ENCODE measurements at regions not wholly inside any gene's neighbourhood (a gene's known extent, or its start where the extent isn't known, plus 50 kb on each side); places are given as distances from the start of the nearest gene placed in this dataset.

DNA sequence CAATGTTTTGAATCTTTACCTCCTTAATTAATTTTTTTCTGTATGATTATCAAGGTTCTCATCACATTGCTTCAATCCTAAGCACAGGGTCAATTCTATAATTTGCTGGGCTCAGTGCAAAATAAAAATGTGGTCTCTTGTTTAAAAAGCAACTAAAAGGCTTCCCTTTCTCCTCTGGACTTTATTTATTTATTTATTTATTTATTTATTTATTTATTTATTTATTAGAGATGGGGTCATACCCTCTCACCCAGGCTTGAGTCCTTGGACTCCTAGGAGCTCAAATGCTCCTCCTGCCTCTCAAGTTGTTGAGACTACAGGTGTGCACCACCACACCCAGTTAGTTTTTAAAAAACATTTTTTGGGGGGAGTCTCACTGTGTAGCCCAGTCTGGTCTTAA, 710.1 kb upstream of the REG3G start:
- no peak for DNase-seq

DNA sequence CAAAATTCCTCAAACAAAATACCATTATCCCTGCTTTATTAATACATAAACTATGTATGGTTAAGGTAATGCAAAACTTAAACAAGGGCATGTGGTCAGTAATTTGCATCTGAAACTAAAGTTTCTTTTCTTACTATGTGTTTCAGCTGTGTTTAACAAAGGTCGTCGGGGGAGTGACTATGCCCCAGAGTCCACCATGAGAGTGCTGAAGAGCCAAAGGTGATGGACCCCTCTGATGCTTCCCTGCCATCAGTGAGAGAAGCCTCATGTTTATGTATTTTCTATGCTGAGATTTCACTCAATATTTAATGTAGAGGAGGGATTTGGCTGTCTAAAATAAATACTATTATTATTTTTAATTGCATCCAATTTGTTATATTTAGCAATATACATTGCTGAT, 707.2 kb upstream of the REG3G start:
- no peak for DNase-seq

DNA sequence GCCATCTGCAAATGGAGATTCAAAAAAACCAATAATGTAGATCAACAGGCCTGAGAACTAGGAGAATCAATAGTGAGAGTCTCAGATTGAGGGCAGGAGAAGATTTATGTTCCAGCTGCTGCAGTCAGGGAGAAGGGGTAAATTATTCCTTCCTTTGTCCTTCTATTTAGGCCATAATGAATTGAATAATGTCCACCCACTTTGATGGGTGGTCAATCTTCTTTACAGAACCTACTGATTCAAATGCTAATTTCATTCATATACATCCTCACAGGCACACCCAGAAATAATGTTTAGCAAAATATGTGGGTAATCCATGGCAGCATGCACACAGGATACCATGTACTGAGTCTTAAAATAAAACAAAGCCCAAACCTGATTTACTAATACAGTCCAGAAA, 695.3 kb upstream of the REG3G start:
- DNase-seq: no peak

DNA sequence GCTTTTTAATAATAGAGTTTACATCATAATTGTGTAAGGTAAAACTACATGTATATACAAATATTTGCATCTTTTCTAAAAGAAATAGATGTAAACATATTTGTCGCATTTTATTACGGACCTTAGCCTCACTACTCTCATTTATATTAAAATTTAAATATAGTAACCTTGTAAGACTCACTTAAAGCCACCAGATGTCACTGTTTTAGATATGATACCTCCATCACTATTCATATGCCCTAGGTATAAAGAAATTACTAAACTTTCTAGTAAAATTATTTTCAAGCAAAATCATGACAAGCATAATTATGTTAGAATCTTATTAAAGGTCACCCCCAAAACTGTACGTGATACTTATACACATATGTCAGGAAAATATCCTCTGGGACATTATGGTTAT, 674.3 kb upstream of the REG3G start:
- no peak for DNase-seq

DNA sequence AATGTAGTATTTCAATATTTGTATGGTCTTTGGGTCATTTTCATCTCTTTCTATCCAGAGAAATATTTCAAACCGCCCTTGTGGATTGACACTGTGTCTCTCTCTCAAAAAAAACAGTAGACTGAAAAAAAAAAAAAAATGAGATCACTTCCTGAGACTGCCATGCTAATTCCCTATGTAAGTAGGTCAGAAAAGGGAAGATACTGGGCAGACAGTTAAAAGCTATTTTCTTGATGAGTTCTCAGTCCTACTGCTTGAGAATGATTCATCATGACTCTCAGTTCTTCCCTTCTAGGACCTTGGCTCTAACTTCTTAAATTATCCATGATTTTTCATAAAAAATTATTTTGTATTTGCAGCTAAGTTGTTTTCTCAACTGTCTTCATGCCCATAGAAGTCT, 672.3 kb upstream of the REG3G start:
- no peak for DNase-seq

DNA sequence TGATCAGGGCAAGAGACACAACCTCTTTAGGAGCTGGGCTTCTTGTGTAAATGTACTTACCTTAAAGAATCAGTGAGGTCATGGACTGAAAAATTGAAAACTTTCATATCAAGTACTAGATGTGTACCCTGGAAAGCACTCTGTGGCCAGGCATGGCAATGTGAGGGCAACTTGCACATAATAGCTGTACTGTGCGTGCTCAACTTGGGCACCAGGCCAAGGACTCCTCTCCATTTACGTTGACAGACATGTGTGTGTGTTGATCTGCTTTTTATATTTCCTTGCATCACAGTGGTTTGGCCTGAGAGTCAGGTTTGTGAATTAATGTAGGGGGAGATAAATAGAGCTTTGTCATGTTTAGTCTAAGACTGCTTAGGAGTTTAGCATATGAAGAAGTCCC, 669.5 kb upstream of the REG3G start:
- DNase-seq: no peak

DNA sequence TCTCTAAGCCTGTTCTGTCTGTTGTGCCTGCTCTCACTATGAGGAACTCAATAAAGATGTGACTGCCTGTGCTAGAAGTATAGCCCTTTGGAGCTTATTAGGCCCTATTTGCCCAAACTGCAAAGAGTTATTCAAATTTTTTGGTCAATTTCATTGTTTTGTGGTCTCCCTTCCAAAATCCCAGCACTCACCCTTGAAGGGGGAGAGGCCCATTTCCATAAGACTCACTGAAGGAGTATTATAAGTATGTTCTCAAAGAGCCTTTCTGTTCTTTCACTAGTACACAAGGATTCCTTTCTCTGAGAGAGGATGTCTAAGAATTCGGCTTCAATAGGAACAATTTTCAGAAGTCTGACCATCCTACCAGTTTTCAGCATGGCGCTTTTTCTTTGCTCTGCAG, 641.9 kb upstream of the REG3G start:
- no peak for DNase-seq

DNA sequence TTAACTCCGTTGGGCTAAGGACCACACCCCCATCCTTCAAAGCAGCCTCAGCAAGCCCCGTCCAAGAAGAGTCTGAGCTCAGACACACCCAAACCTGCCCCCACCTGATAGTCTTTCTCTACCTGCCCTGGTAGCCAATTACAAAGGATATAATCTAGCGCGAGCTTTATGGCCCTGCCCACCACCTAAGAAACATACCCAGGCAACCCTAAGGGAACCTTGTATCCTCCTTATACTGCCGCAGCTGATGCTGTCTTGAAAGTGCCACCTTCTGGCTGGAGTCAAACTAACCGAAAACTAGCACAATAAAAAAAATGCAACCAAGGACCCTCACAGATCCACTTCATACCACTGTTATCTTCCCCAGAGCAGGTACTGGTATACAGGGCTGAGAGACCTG, 628.3 kb upstream of the REG3G start:
- DNase-seq: no peak

DNA sequence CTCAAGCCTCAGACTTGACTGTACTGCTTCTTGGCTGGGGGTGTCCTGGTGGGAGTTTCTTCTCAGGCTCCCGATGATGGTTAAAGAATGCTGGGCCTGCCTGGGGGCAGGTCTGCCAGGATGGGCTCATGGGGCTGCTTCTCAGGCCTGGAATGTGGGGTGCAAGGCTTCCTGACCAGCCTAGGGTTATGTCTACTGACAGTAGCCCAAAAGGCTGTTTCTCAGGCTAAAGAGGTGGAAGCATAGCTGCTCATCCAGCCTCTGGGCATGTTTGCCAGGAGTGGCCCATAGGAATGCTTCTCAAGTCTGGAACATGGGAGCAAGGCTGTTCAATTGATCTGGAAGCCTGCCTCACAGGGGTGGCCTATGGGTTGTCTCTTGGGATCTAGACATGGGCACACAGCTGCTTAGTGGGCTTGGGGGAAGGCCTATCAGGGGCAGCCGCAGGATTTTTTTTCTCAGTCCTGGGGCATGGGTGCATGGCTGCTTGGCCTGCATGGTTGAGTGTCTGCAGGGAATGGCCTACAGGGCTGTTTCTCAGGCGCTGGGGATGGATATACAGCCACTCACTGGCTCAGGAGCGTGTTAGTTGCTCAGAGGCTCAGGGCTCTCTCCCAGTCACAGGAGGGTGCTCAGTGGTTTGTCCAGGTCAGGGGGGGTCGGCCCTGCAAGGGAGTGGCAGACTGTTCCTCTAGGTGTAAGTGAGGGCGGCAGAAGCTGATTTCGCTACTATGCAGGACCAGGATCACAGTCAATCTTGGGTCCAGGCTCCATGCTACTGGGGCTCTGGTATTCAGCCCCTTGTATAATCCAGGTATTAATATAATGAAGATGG, 617.3 kb upstream of the REG3G start:
- no peak for DNase-seq

DNA sequence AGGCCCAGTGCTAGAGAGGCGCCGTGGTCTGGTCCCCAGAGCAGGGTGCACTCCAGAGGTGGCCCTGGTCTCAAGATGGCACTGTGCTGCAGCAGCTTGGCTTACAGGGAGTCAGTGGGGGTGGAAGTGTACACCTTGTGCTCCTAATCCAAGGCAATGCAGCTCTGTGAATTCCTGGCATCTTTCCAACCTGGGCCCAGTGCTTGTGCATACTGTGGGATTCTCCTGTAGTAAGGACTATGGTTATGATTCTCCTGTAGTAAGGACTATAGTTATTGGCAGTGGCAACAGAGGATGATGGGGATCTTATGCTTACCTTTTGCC, 616.7 kb upstream of the REG3G start:
- DNase-seq: no peak

DNA sequence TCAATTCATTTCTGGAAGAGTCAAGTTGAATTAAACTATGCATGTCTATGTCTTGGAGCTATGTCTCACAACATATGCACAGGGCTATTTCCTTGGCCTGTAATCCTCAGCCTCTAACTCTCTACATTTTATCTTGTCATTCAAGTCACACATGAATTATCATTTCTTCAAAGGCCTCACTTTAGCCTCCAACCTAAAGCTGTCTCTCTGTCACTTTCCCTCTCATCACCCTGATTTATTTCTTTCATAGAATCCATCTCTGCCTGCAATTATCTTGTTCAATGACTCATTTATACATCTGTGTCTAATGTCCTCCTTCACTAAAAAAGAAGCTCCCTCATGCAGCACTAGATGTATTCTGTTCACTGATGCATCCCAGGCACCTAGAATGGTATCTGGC, 614.2 kb upstream of the REG3G start:
- DNase-seq: no peak

DNA sequence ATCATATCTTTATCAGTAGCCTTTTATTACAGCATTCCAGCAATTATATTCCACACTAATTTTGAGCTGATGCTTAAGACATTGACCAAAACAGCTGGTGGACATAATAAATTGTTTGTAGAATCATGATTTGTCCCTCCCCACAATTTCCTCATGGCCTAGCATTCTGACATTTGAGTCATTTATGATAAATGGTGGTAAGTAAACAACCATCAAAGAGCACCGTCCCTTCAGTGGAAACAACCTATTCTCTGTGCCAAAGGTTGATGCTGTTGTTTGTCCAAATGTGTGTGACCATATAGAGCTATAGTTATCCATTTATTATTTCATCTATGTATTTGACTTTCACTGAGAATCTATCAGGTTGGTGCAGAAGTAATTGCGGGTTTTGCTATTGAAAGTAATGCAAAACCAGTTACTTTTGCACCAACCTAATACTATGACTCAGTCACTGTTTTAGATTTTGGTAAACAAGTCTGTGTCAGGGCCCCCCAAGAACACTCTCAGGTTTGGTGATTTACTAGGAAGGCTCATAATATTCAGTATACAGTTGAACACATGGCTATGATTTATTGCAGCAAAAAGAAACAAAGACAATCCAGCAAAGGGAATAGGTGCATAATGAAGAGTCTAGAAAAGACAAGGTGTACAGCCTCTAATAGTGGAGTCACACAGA, 608.7 kb upstream of the REG3G start:
- DNase-seq: no peak

DNA sequence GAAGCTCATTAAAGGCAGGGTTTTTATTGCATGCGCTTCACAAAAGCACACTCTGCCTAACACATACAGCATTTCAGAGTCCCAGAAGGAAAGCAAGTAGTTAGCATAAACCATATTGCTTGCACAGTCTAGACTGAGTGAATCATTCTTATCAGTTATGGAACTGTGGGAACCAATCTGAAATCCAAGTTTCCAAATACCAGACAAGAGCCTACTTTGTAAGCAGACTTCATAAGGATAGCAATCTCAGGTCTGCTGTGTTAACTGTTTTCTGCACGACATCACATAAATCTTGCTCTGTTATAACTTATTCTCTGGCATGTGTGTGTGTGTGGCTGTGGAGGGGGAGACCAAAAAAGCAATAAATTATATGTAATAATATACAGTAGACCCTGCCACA, 608.1 kb upstream of the REG3G start:
- DNase-seq: no peak

DNA sequence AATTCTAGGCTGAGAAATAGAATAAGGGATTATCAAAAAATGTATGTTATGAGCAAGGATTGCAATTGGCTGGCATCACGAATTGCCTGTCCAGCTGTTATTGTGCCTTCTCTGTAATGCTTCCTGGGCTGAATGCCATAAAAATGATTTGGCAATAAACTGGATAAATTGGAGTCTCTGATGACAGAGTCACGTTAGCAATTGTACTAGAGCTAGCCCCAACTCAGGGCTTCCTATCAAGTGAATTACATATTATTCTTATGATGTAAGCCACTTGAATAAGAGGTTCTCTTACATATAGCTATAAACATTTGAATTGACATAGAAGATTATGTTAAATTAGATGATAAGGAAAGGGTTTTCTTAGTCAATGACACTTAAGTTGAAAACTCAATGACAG, 607.5 kb upstream of the REG3G start:
- no peak for DNase-seq

DNA sequence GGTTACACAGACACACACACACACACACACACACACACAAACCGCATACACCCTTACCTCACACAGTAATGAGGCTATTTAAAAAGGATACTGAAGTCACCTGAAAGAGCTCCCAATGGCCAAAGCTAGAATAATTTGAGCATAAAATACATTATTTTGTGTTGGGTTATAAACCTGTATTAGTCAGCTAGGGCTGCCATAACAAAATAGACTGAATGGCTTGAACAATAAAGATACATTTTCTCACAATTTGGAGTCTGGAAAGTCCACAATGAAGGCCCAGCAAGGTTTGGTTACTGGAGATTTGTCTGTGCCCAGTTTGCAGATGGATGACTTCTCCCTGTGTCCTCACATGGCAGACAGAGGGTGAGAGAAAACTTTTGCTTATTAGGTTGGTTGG, 605.4 kb upstream of the REG3G start:
- DNase-seq: no peak

DNA sequence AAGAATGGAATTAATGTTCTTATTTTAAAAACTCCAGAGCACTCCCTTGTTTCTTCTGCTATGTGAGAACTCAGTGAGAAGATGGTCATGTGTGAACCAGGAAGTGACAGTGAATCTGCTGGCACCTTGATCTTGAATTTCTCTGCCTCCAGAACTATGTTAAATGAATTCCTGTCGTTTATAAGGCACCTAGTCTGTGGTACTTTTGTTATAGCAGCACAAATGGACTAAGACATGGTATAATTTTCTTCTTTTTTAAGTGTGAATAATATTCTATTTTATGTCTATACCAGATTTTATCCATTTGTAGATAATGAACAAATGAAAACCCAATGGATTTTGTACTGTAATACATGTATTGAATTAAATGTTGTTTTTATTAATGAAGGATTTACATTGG, 601.9 kb upstream of the REG3G start:
- DNase-seq: no peak

DNA sequence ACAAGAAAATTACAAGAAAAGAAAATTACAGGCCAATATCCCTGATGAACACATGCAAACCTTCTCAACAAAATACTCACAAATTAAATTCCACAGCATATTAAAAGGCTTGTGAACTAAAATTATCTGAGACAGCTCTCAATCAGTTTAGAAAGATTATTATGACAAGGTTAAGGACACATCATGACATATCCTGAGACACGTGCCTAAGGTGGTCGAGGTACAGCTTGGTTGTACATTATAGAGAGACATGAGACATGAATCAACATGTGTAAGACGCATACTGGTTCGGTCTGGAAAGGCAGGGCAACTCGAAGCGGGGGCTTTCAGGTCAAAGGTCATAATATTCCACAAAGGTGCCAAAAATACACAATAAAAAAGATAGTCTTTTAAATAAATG, 598.3 kb upstream of the REG3G start:
- DNase-seq: no peak

DNA sequence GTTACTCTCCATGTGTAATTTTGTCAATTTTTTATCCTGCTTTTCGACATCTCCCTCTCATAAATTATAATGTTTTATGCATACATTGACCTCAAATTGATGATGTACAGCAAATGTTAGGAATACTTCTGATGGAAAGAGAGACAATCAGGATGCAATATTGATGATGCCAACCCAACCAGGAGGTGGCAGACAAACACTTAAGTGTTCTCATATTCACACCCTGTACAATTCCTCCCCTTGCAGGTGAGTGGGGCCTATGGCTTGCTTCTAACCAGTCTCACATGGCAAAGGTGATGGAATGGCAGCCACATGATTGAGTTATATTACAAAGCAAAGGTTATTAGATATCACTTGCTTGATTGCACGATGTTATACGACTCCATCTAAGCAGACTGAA, 594.3 kb upstream of the REG3G start:
- no peak for DNase-seq

DNA sequence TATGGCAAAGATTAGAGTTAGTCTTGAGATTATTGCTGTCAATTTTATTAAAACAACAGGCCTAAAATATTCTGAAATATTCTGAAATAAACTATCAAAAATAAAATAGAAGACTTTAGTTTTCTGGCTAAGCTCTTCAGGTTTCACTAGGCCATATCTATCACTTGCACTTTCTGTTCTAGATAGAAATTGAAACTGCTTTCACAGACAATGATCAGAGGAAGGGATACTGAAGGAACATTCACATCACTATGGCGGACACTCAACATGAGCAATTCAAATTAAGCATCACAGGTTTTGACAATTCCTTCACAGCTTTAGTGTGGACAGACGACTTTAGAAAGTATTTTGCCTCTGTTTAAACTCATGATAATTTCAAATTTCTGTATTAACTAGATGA, 586.4 kb upstream of the REG3G start:
- DNase-seq: no peak

DNA sequence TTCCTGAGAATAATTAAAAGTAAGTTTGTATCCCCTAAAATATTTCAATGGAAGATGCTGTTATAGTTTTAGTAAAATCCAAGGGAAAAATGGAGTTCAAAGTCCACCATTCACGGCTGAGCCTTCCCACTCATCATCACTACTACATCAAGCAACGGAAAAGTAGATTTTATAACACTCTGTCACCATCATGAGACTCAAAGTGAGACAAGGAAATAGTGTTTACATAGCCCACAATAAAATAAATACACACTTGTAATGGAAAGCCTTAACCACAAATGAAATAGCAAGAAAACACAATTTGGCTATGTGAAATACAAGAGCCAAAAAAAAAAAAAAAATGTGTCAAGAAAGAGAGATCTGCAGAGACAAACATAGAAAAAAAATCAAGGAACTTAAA, 569.9 kb upstream of the REG3G start:
- no peak for DNase-seq

DNA sequence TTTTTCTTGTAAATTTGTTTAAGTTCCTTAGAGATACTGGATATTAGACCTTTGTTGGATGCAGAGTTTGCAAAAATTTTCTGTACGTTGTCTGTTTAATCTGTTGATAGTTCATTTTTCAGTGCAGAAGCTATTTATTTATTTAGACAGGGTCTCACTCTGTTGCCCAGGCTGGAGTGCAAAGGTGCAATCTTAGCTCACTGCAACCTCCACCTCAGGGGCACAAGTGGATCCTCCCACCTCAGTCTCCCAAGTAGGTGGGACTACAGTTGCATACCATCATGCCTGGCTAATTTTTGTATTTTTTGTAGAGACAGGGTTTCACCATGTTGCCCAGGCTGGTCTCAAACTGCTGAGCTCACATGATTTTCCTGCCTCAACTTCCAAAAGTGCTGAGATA, 568.2 kb upstream of the REG3G start:
- no peak for DNase-seq

DNA sequence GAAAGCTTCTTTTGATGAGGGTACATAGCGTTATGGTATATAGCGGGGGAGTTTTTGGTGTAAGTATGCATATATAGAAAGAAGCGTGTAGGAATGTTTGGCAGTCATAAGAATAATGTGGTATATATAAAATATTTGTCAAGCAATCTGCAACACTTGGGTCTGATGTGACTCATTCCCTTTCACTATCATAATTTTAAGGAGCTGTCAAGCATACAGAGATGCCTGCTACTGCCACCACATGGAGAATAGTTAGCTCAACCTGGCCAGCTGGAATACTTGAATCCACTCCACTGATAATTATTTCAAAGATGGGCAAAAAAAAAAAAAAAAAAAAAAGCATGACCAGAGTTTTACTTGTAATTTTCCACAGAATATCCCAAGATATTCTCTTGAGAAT, 559.8 kb upstream of the REG3G start:
- DNase-seq: no peak

DNA sequence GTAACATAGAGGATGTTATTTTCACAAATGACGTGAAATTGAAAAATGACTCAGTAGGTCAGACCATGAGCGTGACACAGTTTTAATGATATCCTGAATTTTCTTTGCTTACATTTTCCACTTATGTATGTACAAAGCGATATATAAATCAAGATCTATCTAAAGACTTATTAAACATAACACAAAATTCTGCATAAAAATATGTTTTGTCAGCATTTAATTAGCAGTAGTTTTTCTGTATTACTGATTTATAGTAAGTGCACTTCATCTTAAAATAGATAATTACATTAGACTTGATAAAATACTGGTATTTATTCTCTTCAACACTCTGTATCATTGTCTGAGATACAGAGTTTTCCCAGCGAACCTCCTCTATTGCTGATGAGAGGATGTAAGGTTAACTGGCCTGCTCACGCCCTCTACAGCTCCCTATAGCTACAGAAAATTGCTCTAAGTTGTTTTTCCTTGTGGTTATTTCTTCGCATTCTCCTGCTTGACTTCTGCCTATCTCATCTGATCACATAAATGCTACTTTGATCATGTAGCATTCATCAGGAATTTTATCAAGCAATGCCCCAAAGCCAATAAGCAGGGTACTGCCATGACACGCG, 548.8 kb upstream of the REG3G start:
- no peak for DNase-seq

DNA sequence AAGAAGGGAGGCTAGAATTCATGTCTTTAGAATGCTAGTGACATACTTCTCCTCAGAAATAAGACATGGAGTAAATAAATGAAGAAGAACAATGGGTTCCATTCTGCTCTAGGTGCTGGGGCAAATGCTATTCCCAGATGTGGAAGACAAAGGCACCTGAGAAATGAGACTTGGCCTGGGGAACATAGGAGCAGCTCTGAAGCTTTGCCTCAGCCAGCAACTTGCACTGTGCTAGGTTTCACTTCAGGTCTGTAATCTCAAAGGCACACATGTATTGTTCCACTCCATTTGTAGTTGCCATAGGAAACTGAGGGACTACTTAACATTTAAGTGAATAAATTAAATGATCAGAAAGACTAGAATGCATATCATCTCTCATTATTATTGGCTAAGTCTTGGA, 538.9 kb upstream of the REG3G start:
- no peak for DNase-seq

DNA sequence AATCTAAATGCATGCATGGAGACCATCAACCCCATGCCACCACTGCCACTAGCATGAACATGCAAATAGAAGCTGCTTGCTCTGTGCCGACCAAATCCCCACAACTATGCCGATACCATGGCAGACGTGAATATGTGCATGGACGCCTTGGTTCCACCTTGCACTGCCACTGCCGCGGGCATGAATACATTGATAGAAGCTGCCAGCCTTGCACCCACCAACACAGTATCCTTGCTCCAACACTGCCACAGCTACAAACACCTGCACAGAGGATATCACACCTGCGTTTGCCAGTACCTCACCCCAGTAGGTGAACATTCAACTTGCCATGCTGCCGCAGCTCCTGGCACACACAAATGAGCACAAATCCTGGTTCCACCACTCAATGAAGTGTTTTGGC, 527.4 kb upstream of the REG3G start:
- DNase-seq: no peak
